B cell (primary cell): ENCODE measurements at regions not wholly inside any gene's neighbourhood (a gene's known extent, or its start where the extent isn't known, plus 50 kb on each side); places are given as distances from the start of the nearest gene placed in this dataset.

ENCODE experiments used
- CTCF ChIP-seq: fragments of 200-600 bp; IDR thresholded peaks from one replicate; pipeline ENCODE4 v1.8.0; 2022; ENCODE audit warnings: antibody characterized with exemption, mild to moderate bottlenecking
- EZH2 ChIP-seq: IDR thresholded peaks from 2 replicates; pipeline ENCODE4 v1.6.1; 2012; ENCODE audit warnings: borderline replicate concordance, low read depth, mild to moderate bottlenecking, moderate library complexity, low read length; ENCODE audit not compliant: insufficient read depth, poor library complexity, severe bottlenecking

GRCh38 chr3:80535286-80535685 lies 767.5 kb upstream of the ROBO1 start:
- TF ChIP-seq EZH2 = no peak
- TF ChIP-seq CTCF = no peak
